HG03103 (cell line): ENCODE measurements at regions not wholly inside any gene's neighbourhood (a gene's known extent, or its start where the extent isn't known, plus 50 kb on each side); places are given as distances from the start of the nearest gene placed in this dataset.
"Not testable (repeated sequence)": the region's sequence is repeated elsewhere in the genome, so short reads cannot be mapped to it uniquely, and the experiment has no call there.

ENCODE experiments used
- ATAC-seq: cut with Tn5 transposase; IDR thresholded peaks from one replicate; pipeline ENCODE4 v1.9.1; 2021; ENCODE audit warnings: low read depth; ENCODE audit not compliant: unreplicated experiment

DNA sequence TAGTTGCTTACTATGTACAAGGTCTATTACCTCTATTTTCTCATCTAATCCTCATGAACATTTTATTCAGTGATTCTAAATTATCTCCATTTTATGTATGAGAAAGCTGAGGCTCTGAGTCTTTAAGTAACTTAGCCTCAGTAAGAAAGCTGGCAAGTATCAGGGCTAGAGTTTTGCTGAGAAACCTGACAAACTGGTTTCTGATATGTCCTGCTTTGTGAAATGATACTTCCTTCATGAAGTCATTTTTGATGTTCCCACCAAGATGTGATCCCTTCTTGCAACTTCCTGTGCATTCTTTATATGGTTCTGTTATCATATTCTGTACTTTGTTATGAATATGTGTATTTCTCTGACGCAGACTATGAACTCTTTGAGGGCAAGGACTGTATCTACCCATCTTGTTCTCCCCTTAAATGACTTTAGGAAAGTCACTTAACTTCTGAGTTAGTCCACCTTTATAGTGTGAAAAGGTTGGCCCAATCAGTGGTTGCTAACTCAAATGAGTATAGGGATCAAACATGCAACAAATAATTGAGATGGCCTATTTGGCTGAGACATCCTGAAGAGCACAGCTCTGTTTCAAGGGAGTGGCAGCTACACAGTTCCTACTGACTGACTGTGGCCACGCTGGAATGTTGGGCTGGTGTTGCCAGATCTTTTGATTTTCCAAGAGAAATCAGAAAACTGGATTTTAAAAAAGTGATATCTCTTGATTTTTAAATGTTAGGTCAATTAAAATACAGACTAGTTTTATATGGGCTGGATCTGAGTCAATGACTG is 127.9 kb upstream of the AMOT start:
- ATAC-seq, result no peak

DNA sequence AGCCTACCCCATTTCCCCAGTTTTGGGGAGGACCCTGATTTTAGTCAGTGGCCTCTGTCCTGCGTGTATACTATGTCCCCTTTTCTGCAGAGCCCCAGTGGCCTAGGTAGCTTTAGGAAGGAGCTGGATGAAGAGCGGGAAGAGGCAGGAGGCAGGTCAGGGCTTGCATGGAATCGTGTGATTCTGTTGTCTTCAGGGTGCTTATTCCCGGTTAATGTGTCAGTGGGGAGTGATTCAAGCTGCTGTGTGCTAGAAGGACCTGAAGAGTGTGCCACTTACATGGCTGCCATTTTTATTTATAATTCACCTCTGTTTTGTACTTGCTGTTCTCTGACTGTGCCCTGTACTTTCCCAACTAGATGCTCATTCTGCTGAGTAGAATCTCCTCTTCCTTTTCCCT is 127.3 kb upstream of the AMOT start:
- ATAC-seq, result no peak

DNA sequence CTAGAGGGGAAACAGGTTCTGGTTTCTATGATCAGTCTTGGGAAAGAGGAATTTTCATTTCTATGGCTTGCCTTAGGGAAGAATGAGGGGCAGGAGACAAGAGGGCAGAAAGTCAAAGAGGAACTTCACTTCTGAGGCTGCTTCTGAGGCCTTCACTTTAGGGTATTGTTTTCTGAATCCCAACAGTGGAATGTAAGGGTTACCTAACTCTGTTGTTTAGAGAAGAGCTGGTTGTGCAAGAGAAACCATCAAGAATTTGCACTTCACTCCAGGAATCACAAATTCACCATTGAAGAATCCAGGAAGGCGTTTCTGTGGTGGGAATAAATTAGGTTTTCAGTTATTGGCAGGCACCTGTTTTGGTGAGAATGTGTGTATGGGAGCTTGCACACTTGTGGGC is 126.7 kb upstream of the AMOT start:
- no peak for ATAC-seq

DNA sequence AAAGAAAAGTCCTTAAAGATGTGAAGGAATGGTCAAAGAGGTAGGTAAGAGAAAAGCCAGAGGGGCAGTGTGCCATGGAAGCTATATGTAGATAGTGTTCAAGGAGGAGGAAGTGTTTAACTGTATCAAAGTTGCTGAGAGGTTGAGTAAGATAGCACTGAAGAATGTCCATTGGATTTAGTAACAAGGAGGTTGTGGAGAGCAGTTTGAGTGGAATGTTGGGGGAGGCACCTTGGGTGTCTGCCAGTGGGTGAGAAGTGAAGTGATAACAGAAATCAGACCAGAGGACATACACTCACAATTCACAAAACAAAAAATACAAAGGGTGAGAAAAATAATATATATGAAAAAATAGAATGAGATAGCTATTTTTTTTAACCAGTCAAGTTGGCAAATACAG is 121.3 kb upstream of the AMOT start:
- ATAC-seq, result no peak

GRCh38 chrX:112947981-112948615 is 107.5 kb upstream of the AMOT start:
- ATAC-seq, result no peak

GRCh38 chrX:112946227-112946626 is 105.6 kb upstream of the AMOT start:
- no peak for ATAC-seq

DNA sequence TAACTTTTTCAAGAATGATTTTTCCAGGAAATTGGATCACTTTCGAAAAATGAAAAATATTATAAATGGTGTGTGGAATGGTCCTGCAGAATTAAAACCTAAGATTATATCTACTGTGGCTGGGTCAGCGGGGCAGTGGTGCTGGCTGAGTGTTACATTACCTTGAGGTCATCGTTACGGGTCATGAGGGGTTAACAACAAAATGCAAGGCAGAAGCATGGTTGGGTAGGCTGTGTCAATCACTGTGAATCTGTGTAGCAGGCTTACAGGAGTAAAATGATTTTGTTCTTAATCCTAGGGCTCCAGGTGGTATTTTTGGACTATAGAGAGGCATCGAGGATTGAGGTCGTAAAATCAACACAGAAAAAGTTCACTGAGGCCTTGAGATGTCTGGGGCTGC is 105.2 kb upstream of the AMOT start:
- ATAC-seq, result no peak

- ATAC-seq, result peak; percentile 75
Observed at GRCh38 chrX:112941209-112941837, 100.7 kb upstream of the AMOT start.

DNA sequence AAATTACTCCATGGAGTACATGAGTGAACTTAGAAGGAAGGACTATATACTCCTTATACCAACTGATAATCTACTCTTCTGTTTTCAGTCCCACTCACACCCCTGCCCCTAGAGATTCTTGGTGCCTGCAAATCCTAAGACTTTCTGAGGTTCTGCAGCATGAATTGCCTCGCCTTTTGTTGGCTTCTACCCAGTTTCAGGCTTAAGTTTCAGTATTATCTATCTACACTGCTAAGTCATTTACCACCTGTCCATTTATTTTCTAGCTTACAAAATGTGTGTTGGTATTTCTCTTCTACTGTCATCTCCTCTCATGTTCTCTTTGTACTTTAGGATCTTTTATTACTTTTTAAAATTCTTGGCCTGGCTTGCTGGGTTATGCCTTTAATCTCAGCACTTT is 94.4 kb upstream of the AMOT start:
- ATAC-seq, result peak; percentile 58

GRCh38 chrX:112931900-112932299 is 91.3 kb upstream of the AMOT start:
- ATAC-seq, result no peak

DNA sequence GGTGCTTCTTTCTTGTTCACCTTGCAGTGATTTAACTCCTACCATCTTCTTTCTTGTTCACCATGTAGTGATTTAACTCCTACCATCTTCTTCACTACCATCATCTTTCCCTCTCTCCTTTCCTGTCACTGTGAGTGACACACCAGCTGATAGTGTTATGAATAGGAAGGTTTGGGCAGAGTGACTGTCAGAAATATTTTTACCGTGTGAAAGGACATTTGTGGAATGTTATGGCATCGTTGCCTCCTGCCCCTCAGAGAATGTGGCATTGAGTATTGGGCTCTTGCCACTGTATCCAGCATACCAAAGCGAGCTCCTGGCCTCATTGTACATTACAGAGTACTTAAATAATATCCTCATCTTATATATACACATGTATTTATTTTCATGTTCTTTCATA is 90.8 kb upstream of the AMOT start:
- ATAC-seq, result no peak

DNA sequence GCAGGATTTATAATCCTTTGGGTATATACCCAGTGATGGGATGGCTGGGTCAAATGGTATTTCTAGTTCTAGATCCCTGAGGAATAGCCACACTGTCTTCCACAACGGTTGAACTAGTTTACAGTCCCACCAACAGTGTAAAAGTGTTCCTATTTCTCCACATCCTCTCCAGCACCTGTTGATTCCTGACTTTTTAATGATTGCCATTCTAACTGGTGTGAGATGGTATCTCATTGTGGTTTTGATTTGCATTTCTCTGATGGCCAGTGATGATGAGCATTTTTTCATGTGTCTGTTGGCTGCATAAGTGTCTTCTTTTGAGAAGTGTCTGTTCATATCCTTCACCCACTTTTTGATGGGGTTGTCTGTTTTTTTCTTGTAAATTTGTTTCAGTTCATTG is 82.8 kb upstream of the AMOT start:
- ATAC-seq, result not testable (repeated sequence)

DNA sequence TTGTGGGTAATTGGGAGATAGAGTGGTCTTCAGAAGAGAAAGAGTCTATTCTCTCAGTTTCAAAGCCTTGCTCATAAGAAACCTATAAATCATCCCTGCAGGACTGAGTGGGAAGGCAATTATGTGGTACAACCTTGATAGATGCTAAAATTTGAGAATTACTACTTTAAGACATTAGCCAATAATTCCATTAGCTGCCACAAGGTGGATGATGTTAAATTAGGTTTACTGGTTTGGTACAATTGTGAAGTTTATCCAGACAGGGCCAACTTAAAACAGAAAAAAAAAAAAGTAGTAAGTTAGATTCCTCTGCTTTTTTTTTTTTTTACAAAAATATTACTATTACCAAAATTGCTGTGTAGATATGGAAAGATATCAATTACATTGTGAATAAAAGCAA is 73.2 kb upstream of the AMOT start:
- ATAC-seq, result no peak

DNA sequence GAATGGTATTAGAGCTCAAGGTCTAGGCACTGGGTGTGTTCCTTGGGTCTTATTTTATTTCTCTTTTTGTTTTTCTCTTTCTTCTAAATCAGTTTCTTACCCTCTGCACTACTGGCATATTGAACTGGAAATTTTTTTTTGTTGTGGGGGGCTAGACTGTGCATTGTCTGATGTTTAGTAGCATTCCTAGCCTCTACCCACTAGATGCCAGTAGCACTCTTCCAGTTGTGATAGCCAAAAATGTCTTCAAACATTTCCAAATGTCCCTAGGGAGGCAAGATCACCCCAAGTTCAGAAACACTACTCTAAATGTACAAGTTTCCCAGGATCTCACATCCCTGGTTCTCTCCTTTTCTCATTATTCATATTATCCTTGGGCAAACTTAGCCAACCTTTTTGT is 69.8 kb upstream of the AMOT start:
- no peak for ATAC-seq

DNA sequence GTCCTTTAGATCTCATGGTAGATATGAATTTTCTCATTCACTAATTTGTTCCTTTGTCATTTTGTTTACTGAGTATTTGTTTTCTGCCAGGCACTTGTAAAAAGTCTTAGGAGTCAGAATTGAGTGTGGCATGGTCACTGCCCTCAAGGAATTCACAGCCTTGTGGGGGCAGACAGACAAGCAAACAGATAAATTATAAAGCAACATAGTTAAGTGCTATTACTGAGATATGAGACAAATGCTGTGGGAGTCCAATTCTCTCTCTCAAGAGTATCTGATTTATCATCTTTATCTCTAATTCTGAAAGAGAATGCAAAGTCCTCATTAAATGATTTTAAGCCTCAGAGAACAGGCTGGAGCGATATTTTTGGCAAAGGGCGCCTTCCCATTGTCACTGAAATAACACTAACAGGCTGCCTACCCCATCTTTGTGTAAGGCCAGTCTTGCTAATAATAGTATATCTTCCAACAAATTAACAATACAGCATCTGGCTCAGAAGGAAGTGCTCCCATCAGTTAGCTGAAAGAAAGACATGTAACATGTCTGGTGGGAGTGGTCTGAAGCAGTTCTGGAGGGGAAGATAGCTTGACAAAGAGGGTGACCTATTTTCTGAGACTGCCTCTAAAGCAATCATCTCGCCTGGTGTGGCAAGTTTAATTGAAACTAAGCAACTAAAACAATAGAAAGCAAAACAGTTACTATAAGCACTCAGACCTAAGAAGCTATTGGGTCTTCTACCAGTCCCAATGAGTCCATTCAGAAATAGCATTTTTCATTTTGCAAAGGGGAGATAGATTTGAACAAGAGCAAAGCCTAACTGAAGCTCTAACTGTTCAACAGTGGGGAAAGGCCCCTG is 61.5 kb upstream of the AMOT start:
- no peak for ATAC-seq

DNA sequence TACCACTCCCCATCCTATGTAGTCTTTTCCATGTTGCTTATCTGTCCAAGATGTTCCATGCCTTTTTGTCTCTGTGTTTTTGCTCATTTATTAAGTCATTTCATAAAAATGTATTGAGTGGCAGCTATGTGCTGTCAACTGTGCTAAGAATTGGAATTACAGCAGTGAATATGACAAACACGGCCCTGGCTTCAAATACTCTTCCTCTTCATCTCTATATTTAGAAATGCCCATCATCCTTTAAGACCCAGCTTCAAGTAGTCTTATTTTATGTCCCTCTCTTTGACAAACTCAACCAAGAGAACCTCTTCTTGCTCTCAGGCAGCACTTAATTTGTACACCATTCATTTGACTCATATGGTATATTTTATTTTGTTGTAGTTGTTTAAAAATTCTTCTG is 55.4 kb upstream of the AMOT start:
- no peak for ATAC-seq
